Prostate gland (tissue), 2 donors: ENCODE measurements at regions not wholly inside any gene's neighbourhood (a gene's known extent, or its start where the extent isn't known, plus 50 kb on each side); places are given as distances from the start of the nearest gene placed in this dataset.

ENCODE experiments used
- DNase-seq: peaks from one replicate; pipeline ENCODE4 v3.0.0-alpha.2; 2019; ENCODE audit warnings: low spot score
- H3K27ac ChIP-seq, 2 donors: fragments of 200-600 bp; sonication (generic); 2 replicates each; pipeline ENCODE4 v1.5.1; 2017 to 2019
- H3K27me3 ChIP-seq: fragments of 200-600 bp; sonication (generic); replicated peaks from 2 replicates; pipeline ENCODE4 v1.5.1; 2019; ENCODE audit not compliant: insufficient read depth
- H3K36me3 ChIP-seq, 2 donors: fragments of 200-600 bp; sonication (generic); 1 replicate in 1 of 2; 2 replicates in 1 of 2; pipeline versions ENCODE4 v1.5.1 to v1.8.1; 2017 to 2019
- H3K4me1 ChIP-seq: fragments of 200-600 bp; sonication (generic); replicated peaks from 2 replicates; pipeline ENCODE4 v1.5.1; 2019
- H3K4me3 ChIP-seq, 2 donors: fragments of 200-600 bp; sonication (generic); 2 replicates each; pipeline ENCODE4 v1.5.1; 2017 to 2019
- H3K9me3 ChIP-seq: fragments of 200-600 bp; sonication (generic); 2 replicates; pipeline ENCODE4 v1.5.1; 2017
- CTCF ChIP-seq, 4 experiments: fragments of 200-600 bp in 2 of 4; fragments of 450-650 bp in 2 of 4; sonication (generic) in 2 of 4; IDR thresholded peaks; 1 replicate in 3 of 4; 2 replicates in 1 of 4; pipeline ENCODE4 v1.5.1; 2016 to 2019; ENCODE audit warnings: antibody characterized with exemption in 4 of 4, mild to moderate bottlenecking in 2 of 4, moderate library complexity in 2 of 4
- POLR2A ChIP-seq: fragments of 450-650 bp; IDR thresholded peaks from one replicate; pipeline ENCODE4 v1.6.1; 2016; ENCODE audit warnings: antibody characterized with exemption, mild to moderate bottlenecking
- POLR2AphosphoS5 ChIP-seq: sonication (generic); formaldehyde crosslinking; IDR thresholded peaks from one replicate; pipeline ENCODE4 v1.6.1; 2017; ENCODE audit warnings: antibody characterized with exemption
- WGBS: methylation state at CpG from one replicate; pipeline ENCODE4 v1.1.5; 2018; 5-methylcytosine and 5-hydroxymethylcytosine counted together
- intact Hi-C: fragments of 100-400 bp; cut with DNase I; formaldehyde crosslinking; loops from one replicate; pipeline ENCODE4 v1.14.2; 2022

GRCh38 chr4:81833576-81833975 is 361.9 kb upstream of the RASGEF1B start:
- Histone ChIP-seq H3K4me1 (no peaks in the 10 kb centered on the region), H3K27ac (no peak overlapping the region), H3K9me3 (no peaks in the 10 kb centered on the region), H3K4me3 (no peak overlapping the region), H3K36me3 (no peaks in the 10 kb centered on the region), H3K27me3 (no peaks in the 10 kb centered on the region)
- intact Hi-C loops = no loop called here
- WGBS = 93% methylated on average over 3 of the region's 3 CpGs
- no peak for TF ChIP-seq CTCF (IDR thresholded peaks at IDR 0.05)
- no peak for TF ChIP-seq POLR2AphosphoS5
- no peak for TF ChIP-seq POLR2A
- DNase-seq = no peak

GRCh38 chr4:81828991-81829390 is 357.3 kb upstream of the RASGEF1B start:
- no peak for TF ChIP-seq CTCF (IDR thresholded peaks at IDR 0.05)
- no peak for TF ChIP-seq POLR2AphosphoS5
- TF ChIP-seq POLR2A = no peak
- no peaks in the 10 kb centered on the region for H3K27me3 ChIP-seq
- DNase-seq = no peak
- H3K36me3 ChIP-seq = no peaks in the 10 kb centered on the region
- H3K9me3 ChIP-seq = no peaks in the 10 kb centered on the region
- H3K4me3 ChIP-seq = no peak overlapping the region
- no peak overlapping the region for H3K27ac ChIP-seq
- intact Hi-C loops = no loop called here
- 89% methylated on average over 1 of the region's 1 CpG for WGBS
- H3K4me1 ChIP-seq = no peaks in the 10 kb centered on the region

GRCh38 chr4:81827577-81828202 is 356.0 kb upstream of the RASGEF1B start:
- intact Hi-C loops = no loop called here
- no peak overlapping the region for H3K4me3 ChIP-seq
- no peaks in the 10 kb centered on the region for H3K4me1 ChIP-seq
- H3K36me3 ChIP-seq = no peaks in the 10 kb centered on the region
- DNase-seq = no peak
- TF ChIP-seq POLR2AphosphoS5 (no peak), POLR2A (no peak), CTCF (IDR thresholded peaks at IDR 0.05) (no peak)
- H3K9me3 ChIP-seq = no peaks in the 10 kb centered on the region
- H3K27me3 ChIP-seq = no peaks in the 10 kb centered on the region
- H3K27ac ChIP-seq = no peak overlapping the region
- 87% methylated on average over 4 of the region's 4 CpGs for WGBS

GRCh38 chr4:81826817-81827424 is 355.2 kb upstream of the RASGEF1B start:
- no peak overlapping the region for H3K4me3 ChIP-seq
- no peak for DNase-seq
- H3K36me3 ChIP-seq = no peaks in the 10 kb centered on the region
- WGBS = 85% methylated on average over 6 of the region's 6 CpGs
- H3K4me1 ChIP-seq = no peaks in the 10 kb centered on the region
- no peaks in the 10 kb centered on the region for H3K27me3 ChIP-seq
- intact Hi-C loops = no loop called here
- no peaks in the 10 kb centered on the region for H3K9me3 ChIP-seq
- no peak overlapping the region for H3K27ac ChIP-seq
- TF ChIP-seq CTCF (IDR thresholded peaks at IDR 0.05) = no peak
- TF ChIP-seq POLR2AphosphoS5 = no peak
- TF ChIP-seq POLR2A = no peak

- Histone ChIP-seq H3K27me3 (no peaks in the 10 kb centered on the region), H3K4me1 (no peaks in the 10 kb centered on the region), H3K27ac (no peak overlapping the region), H3K4me3 (no peak overlapping the region), H3K9me3 (no peaks in the 10 kb centered on the region), H3K36me3 (no peaks in the 10 kb centered on the region)
- DNase-seq = no peak
- WGBS = 48% methylated on average over 1 of the region's 1 CpG
- TF ChIP-seq CTCF (IDR thresholded peaks at IDR 0.05) (no peak), POLR2AphosphoS5 (no peak), POLR2A (no peak)
- intact Hi-C loops = no loop called here
These were observed 354.6 kb upstream of the RASGEF1B start for GRCh38 chr4:81826335-81826734.
